WTC11 (cell line): ENCODE measurements at regions not wholly inside any gene's neighbourhood (a gene's known extent, or its start where the extent isn't known, plus 50 kb on each side); places are given as distances from the start of the nearest gene placed in this dataset.

Experiments used
- ATAC-seq: fragments of 200-7000 bp; cut with Tn5 transposase; 2 replicates; pipeline ENCODE4 v1.10.0; 2021; ENCODE audit warnings: mild to moderate bottlenecking, moderate library complexity
- CTCF ChIA-PET: fragments of 300-600 bp; sonication (Branson Sonifier 250); formaldehyde crosslinking; loops from one replicate; lab custom pipeline; 2021; ENCODE audit warnings: antibody characterized with exemption; lab: Charles Lee
- POLR2A ChIA-PET: fragments of 350-600 bp; sonication (Branson Sonifier 250); formaldehyde crosslinking; loops from one replicate; lab custom pipeline; 2021; ENCODE audit warnings: antibody characterized with exemption; lab: Charles Lee
- DNase-seq: peaks from one replicate; pipeline ENCODE4 v3.0.0; 2021; ENCODE audit warnings: low spot score
- H3K27ac Mint-ChIP-seq: 2 replicates; pipeline ENCODE4 v1.8.0; 2021; ENCODE audit warnings: mixed read lengths
- H3K27me3 Mint-ChIP-seq: 2 replicates; pipeline ENCODE4 v1.8.0; 2021; ENCODE audit warnings: low read depth, mild to moderate bottlenecking, moderate library complexity, mixed read lengths
- H3K36me3 Mint-ChIP-seq: 2 replicates; pipeline ENCODE4 v1.8.0; 2021; ENCODE audit warnings: mixed read lengths
- H3K4me1 Mint-ChIP-seq: 2 replicates; pipeline ENCODE4 v1.8.0; 2022; ENCODE audit warnings: mixed read lengths
- H3K4me3 Mint-ChIP-seq: 2 replicates; pipeline ENCODE4 v1.8.0; 2021; ENCODE audit warnings: mild to moderate bottlenecking, moderate library complexity, mixed read lengths
- H3K9me3 Mint-ChIP-seq: 2 replicates; pipeline ENCODE4 v1.8.0; 2021; ENCODE audit warnings: mixed read lengths
- CBFB ChIP-seq: sonication (generic); formaldehyde crosslinking; IDR thresholded peaks from 2 replicates; pipeline ENCODE4 v1.8.1; 2022; ENCODE audit warnings: mild to moderate bottlenecking, low read depth, missing genetic modification reagents
- EMX1 ChIP-seq: fragments of 250-450 bp; sonication (Bioruptor Pico); IDR thresholded peaks from 2 replicates; pipeline ENCODE4 v1.8.0; 2021; ENCODE audit warnings: mild to moderate bottlenecking
- ESRRA ChIP-seq: sonication (generic); formaldehyde crosslinking; IDR thresholded peaks from 2 replicates; pipeline ENCODE4 v1.8.1; 2022; ENCODE audit warnings: mild to moderate bottlenecking, missing genetic modification reagents, borderline replicate concordance
- GABPB1 ChIP-seq: sonication (generic); formaldehyde crosslinking; IDR thresholded peaks from 2 replicates; pipeline ENCODE4 v1.8.1; 2023; ENCODE audit warnings: mild to moderate bottlenecking, missing genetic modification reagents
- MYBL2 ChIP-seq: sonication (generic); formaldehyde crosslinking; IDR thresholded peaks from 2 replicates; pipeline ENCODE4 v1.8.1; 2023; ENCODE audit warnings: mild to moderate bottlenecking, moderate library complexity, missing genetic modification reagents
- PREB ChIP-seq: sonication (generic); formaldehyde crosslinking; IDR thresholded peaks from 2 replicates; pipeline ENCODE4 v1.8.1; 2022; ENCODE audit warnings: mild to moderate bottlenecking, missing genetic modification reagents, moderate library complexity, borderline replicate concordance
- SMAD3 ChIP-seq: sonication (generic); formaldehyde crosslinking; IDR thresholded peaks from 2 replicates; pipeline ENCODE4 v1.8.0; 2022; ENCODE audit warnings: missing genetic modification reagents, mild to moderate bottlenecking, borderline replicate concordance
- ZBTB21 ChIP-seq: sonication (generic); formaldehyde crosslinking; IDR thresholded peaks from 2 replicates; pipeline ENCODE4 v1.8.1; 2023; ENCODE audit warnings: mild to moderate bottlenecking, missing genetic modification reagents, borderline replicate concordance
- ZNF396 ChIP-seq: fragments of 250-450 bp; sonication (Bioruptor Pico); IDR thresholded peaks from 2 replicates; pipeline ENCODE4 v1.8.0; 2021; ENCODE audit warnings: mild to moderate bottlenecking, moderate library complexity, borderline replicate concordance
- ZNF416 ChIP-seq: fragments of 250-450 bp; sonication (Bioruptor Pico); IDR thresholded peaks from 2 replicates; pipeline ENCODE4 v1.9.0; 2021; ENCODE audit warnings: mild to moderate bottlenecking, inconsistent platforms
- TF ChIP-seq, protein P1 (sequence below): sonication (generic); formaldehyde crosslinking; IDR thresholded peaks from 2 replicates; pipeline ENCODE4 v1.8.0; 2023; ENCODE audit warnings: missing genetic modification reagents
- TF ChIP-seq, protein P2 (sequence below): sonication (generic); formaldehyde crosslinking; IDR thresholded peaks from 2 replicates; pipeline ENCODE4 v1.8.1; 2023; ENCODE audit warnings: mild to moderate bottlenecking, missing genetic modification reagents, moderate library complexity

GRCh38 chr12:94701711-94702110 is 51.4 kb upstream of the TMCC3 start (continued):
- TF ChIP-seq, protein P1, sequence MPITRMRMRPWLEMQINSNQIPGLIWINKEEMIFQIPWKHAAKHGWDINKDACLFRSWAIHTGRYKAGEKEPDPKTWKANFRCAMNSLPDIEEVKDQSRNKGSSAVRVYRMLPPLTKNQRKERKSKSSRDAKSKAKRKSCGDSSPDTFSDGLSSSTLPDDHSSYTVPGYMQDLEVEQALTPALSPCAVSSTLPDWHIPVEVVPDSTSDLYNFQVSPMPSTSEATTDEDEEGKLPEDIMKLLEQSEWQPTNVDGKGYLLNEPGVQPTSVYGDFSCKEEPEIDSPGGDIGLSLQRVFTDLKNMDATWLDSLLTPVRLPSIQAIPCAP (CRISPR knock-in tag) = no peak
- TF ChIP-seq EMX1 (CRISPR knock-in tag) (no peak), ZNF396 (CRISPR knock-in tag) (no peak)
- TF ChIP-seq, protein P2, sequence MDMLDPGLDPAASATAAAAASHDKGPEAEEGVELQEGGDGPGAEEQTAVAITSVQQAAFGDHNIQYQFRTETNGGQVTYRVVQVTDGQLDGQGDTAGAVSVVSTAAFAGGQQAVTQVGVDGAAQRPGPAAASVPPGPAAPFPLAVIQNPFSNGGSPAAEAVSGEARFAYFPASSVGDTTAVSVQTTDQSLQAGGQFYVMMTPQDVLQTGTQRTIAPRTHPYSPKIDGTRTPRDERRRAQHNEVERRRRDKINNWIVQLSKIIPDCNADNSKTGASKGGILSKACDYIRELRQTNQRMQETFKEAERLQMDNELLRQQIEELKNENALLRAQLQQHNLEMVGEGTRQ (CRISPR knock-in tag) = no peak

- DNase-seq = no peak
- TF ChIP-seq ZBTB21 (CRISPR knock-in tag) (no peak), ESRRA (no peak), SMAD3 (no peak), ZNF416 (CRISPR knock-in tag) (no peak), PREB (no peak), CBFB (no peak), GABPB1 (CRISPR knock-in tag) (no peak), MYBL2 (no peak)
- TF ChIP-seq, all 79 proteins: peak for 0
- Mint-ChIP-seq H3K4me1 (no peaks in the 10 kb centered on the region), H3K27ac (no peak overlapping the region), H3K9me3 (peaks cover 27% of the 10 kb centered on the region), H3K27me3 (no peaks in the 10 kb centered on the region), H3K4me3 (no peak overlapping the region), H3K36me3 (peaks cover 4% of the 10 kb centered on the region; the same call in 1 of the 2 replicates)
- ATAC-seq = no peak
- CTCF ChIA-PET = interaction anchor here (1.5 kb wide), 1 partner anchor 10 kb away, joined by 3 read pairs; no protein-coding TSS in a partner anchor
- POLR2A ChIA-PET = interaction anchor here (0.6 kb wide), 1 partner anchor 44 kb away, joined by 4 read pairs; no protein-coding TSS in a partner anchor
Observed at GRCh38 chr12:94700662-94701061, 50.3 kb upstream of the TMCC3 start.
